Astrocyte of the cerebellum (primary cell): ENCODE measurements at regions not wholly inside any gene's neighbourhood (a gene's known extent, or its start where the extent isn't known, plus 50 kb on each side); places are given as distances from the start of the nearest gene placed in this dataset.

Experiments used
- DNase-seq: peaks from one replicate; pipeline ENCODE4 v3.0.0-alpha.2; 2011; ENCODE audit warnings: low read depth
- H3K4me3 ChIP-seq: 2 replicates; pipeline ENCODE4 v1.5.1; 2011; ENCODE audit warnings: mild to moderate bottlenecking, low read depth, low read length, moderate library complexity
- CTCF ChIP-seq: IDR thresholded peaks from 2 replicates; pipeline ENCODE4 v1.5.1; 2012; ENCODE audit warnings: low read length, low read depth, moderate library complexity, mild to moderate bottlenecking; ENCODE audit errors: missing control alignments
- in situ Hi-C: cut with HindIII; loops from 2 replicates; pipeline ENCODE4 v1.10.0; 2017; ENCODE audit warnings: low sequenced_read_pairs

- TF ChIP-seq CTCF = no peak
- H3K4me3 ChIP-seq = no peak overlapping the region
- in situ Hi-C loops = no loop called here
- no peak for DNase-seq
Measured at GRCh38 chr13:36599641-36600040, 74.2 kb upstream of the SERTM1 start.

DNA sequence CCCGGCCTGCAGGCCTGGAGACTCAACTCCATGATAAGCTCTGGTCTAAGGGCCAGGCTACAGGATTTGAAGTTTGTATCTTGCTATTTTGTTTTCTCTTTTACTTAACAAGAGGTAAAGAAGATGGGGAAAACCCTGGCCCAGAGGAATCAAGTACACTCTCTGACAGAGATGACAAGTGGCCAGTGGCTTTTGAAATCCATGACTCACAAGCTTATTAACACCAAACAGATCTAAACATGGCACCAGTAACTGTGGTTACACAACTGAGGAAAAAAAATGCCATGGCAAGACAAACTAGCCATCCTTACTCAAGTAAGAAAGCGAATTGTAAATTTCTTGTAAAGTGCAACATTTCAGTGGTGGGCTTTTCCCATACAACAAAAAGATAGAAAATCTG, 72.6 kb upstream of the SERTM1 start:
- no peak for TF ChIP-seq CTCF
- no peak overlapping the region for H3K4me3 ChIP-seq
- DNase-seq = no peak
- in situ Hi-C loops = no loop called here

GRCh38 chr13:36606060-36606459, 67.8 kb upstream of the SERTM1 start:
- TF ChIP-seq CTCF = no peak
- in situ Hi-C loops = no loop called here
- DNase-seq = no peak
- no peak overlapping the region for H3K4me3 ChIP-seq

DNA sequence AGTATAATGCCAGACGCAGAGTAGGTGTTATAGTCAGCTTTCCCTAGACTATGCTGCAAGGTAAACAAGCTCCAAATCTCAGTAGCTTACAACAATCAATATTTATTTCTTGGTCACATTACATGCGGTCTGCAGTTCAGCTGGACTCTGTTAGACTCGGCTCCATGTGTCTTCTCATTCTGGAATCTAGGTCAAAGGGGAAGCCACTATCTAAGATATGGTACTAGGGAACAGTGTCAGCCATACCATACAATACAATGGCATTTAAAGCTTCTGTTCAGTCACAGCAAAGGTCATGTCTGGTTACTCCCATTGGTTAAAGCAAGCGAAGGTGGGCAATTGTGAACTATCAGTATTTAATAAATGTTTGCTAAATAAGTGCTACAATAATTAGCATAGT, 65.3 kb upstream of the SERTM1 start:
- H3K4me3 ChIP-seq = no peak overlapping the region
- no peak for TF ChIP-seq CTCF
- no peak for DNase-seq
- in situ Hi-C loops = no loop called here

- no peak overlapping the region for H3K4me3 ChIP-seq
- DNase-seq = no peak
- no peak for TF ChIP-seq CTCF
- in situ Hi-C loops = no loop called here
Measured at GRCh38 chr13:36612230-36612629, 61.6 kb upstream of the SERTM1 start.

DNA sequence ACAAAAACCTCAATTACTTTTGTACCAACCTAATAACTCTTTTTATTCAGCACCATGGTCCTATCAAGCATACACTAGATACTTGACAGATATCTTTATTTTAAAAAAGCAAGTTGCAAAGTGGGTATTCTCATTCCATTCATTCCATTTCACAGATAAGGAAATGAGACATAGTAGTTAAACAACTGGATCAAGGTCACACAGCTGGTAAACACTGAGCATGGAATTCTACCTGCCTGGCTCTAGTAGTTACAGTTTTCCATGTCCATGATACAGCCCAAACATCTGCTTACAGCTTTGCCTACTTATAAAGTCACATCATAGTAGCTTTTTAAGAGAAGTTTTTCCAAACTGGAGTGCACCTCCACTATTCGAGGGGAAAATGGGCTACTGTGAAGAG, 57.1 kb upstream of the SERTM1 start:
- in situ Hi-C loops = no loop called here
- no peak overlapping the region for H3K4me3 ChIP-seq
- TF ChIP-seq CTCF = no peak
- DNase-seq = no peak

GRCh38 chr13:36619535-36619934, 54.3 kb upstream of the SERTM1 start:
- H3K4me3 ChIP-seq = no peak overlapping the region
- in situ Hi-C loops = no loop called here
- TF ChIP-seq CTCF = no peak
- DNase-seq = no peak
